ENCODE measurements at regions not wholly inside any gene's neighbourhood (a gene's known extent, or its start where the extent isn't known, plus 50 kb on each side); places are given as distances from the start of the nearest gene placed in this dataset.

- TF ChIP-seq SUZ12 (IDR thresholded peaks at IDR 0.05; ENCODE audit: extremely low read depth, insufficient read depth, insufficient read length) (no peak), YY1 (IDR thresholded peaks at IDR 0.05; ENCODE audit: insufficient read depth, insufficient read length) (no peak), ZNF274 (IDR thresholded peaks at IDR 0.05; ENCODE audit: low read depth, low read length) (no peak)
These were observed 73.0 kb upstream of the PTCHD4 start for GRCh38 chr6:48183811-48184605.

All from NT2/D1 (cell line).